ENCODE measurements at regions not wholly inside any gene's neighbourhood (a gene's known extent, or its start where the extent isn't known, plus 50 kb on each side); places are given as distances from the start of the nearest gene placed in this dataset.

GRCh38 chr9:26682041-26682440 is 210.6 kb downstream of the CAAP1 start:
- TF ChIP-seq ZFP3 (CRISPR knock-in tag; IDR thresholded peaks at IDR 0.05), result no peak
- TF ChIP-seq ARNTL (CRISPR knock-in tag; IDR thresholded peaks at IDR 0.05; ENCODE audit: borderline replicate concordance, low read depth), result no peak
- TF ChIP-seq ZNF565 (CRISPR knock-in tag; conservative IDR thresholded peaks at IDR 0.05; ENCODE audit: low read depth), result no peak
- no peak for TF ChIP-seq SNAI2 (CRISPR knock-in tag; IDR thresholded peaks at IDR 0.05)
- no peak for TF ChIP-seq RARB (CRISPR knock-in tag; IDR thresholded peaks at IDR 0.05)
- no peak for TF ChIP-seq PPARA (CRISPR knock-in tag; IDR thresholded peaks at IDR 0.05; ENCODE audit: borderline replicate concordance)
- TF ChIP-seq TCF4 (CRISPR knock-in tag; IDR thresholded peaks at IDR 0.05; ENCODE audit: borderline replicate concordance), result no peak
- no peak for TF ChIP-seq ISL1 (CRISPR knock-in tag; IDR thresholded peaks at IDR 0.05)
- TF ChIP-seq ESRRG (CRISPR knock-in tag; IDR thresholded peaks at IDR 0.05), result no peak
- TF ChIP-seq CSDC2 (CRISPR knock-in tag; IDR thresholded peaks at IDR 0.05), result no peak
- no peak for TF ChIP-seq ZNF70 (CRISPR knock-in tag; IDR thresholded peaks at IDR 0.05)
- no peak for ATAC-seq

- no peak for TF ChIP-seq CREB5 (CRISPR knock-in tag; IDR thresholded peaks at IDR 0.05; ENCODE audit: low read depth)
- TF ChIP-seq POU6F1 (CRISPR knock-in tag; IDR thresholded peaks at IDR 0.05; ENCODE audit: borderline replicate concordance, low read depth), result no peak
- TF ChIP-seq PPARA (CRISPR knock-in tag; IDR thresholded peaks at IDR 0.05; ENCODE audit: borderline replicate concordance), result no peak
- no peak for TF ChIP-seq ZNF70 (CRISPR knock-in tag; IDR thresholded peaks at IDR 0.05)
- TF ChIP-seq ZFP30 (CRISPR knock-in tag; IDR thresholded peaks at IDR 0.05), result no peak
- TF ChIP-seq RARB (CRISPR knock-in tag; IDR thresholded peaks at IDR 0.05), result no peak
- no peak for TF ChIP-seq ZC3H10 (CRISPR knock-in tag; IDR thresholded peaks at IDR 0.05)
- TF ChIP-seq ZNF8 (CRISPR knock-in tag; IDR thresholded peaks at IDR 0.05), result no peak
- no peak for TF ChIP-seq ARNTL (CRISPR knock-in tag; IDR thresholded peaks at IDR 0.05; ENCODE audit: borderline replicate concordance, low read depth)
- no peak for ATAC-seq
Measured at GRCh38 chr9:26677965-26678706, 214.5 kb downstream of the CAAP1 start.

GRCh38 chr9:26675035-26675434 is 217.6 kb downstream of the CAAP1 start:
- TF ChIP-seq CSRNP3 (CRISPR knock-in tag; IDR thresholded peaks at IDR 0.05) (no peak), OSR1 (CRISPR knock-in tag; IDR thresholded peaks at IDR 0.05) (no peak), ESRRG (CRISPR knock-in tag; IDR thresholded peaks at IDR 0.05) (no peak), CSDC2 (CRISPR knock-in tag; IDR thresholded peaks at IDR 0.05) (no peak), ZFP30 (CRISPR knock-in tag; IDR thresholded peaks at IDR 0.05) (no peak), CREB5 (CRISPR knock-in tag; IDR thresholded peaks at IDR 0.05; ENCODE audit: low read depth) (no peak), ZFP3 (CRISPR knock-in tag; IDR thresholded peaks at IDR 0.05) (no peak), RARB (CRISPR knock-in tag; IDR thresholded peaks at IDR 0.05) (no peak), PATZ1 (CRISPR knock-in tag; IDR thresholded peaks at IDR 0.05; ENCODE audit: borderline replicate concordance) (no peak), TSHZ2 (CRISPR knock-in tag; IDR thresholded peaks at IDR 0.05) (no peak), TOX (CRISPR knock-in tag; IDR thresholded peaks at IDR 0.05; ENCODE audit: borderline replicate concordance) (no peak), PPARA (CRISPR knock-in tag; IDR thresholded peaks at IDR 0.05; ENCODE audit: borderline replicate concordance) (no peak), POU6F1 (CRISPR knock-in tag; IDR thresholded peaks at IDR 0.05; ENCODE audit: borderline replicate concordance, low read depth) (no peak)
- peak; percentile 38; the same call in 2 of the 3 replicates for ATAC-seq

All from SK-N-SH treated with all-trans-retinoic acid at 6 μM for 48 hours (cell line).